NB4 (cell line): ENCODE measurements at regions not wholly inside any gene's neighbourhood (a gene's known extent, or its start where the extent isn't known, plus 50 kb on each side); places are given as distances from the start of the nearest gene placed in this dataset.
"Not testable (repeated sequence)": the region's sequence is repeated elsewhere in the genome, so short reads cannot be mapped to it uniquely, and the experiment has no call there.

Experiments
- DNase-seq: peaks from one replicate; pipeline ENCODE4 v3.0.0; 2010; ENCODE audit warnings: low read depth
- H3K4me3 ChIP-seq: one replicate; pipeline ENCODE4 v1.5.1; 2011; ENCODE audit warnings: mild to moderate bottlenecking, low read depth, low read length, moderate library complexity
- POLR2A ChIP-seq: IDR thresholded peaks from 2 replicates; pipeline ENCODE4 v1.6.1; 2011; ENCODE audit warnings: mild to moderate bottlenecking; ENCODE audit not compliant: insufficient read length; ENCODE audit errors: extremely low read depth

GRCh38 chr1:149635290-149635899, 51.7 kb downstream of the PPIAL4C start:
- DNase-seq = peak; percentile 29
- not testable (repeated sequence) for H3K4me3 ChIP-seq

GRCh38 chr1:149636286-149637122, 52.9 kb downstream of the PPIAL4C start:
- peak; percentile 92 for DNase-seq
- peak; percentile 92 for TF ChIP-seq POLR2A
- H3K4me3 ChIP-seq = peak overlapping the region; percentile 59

- not testable (repeated sequence) for H3K4me3 ChIP-seq, DNase-seq
Measured at GRCh38 chr1:149638481-149638880, 54.8 kb downstream of the PPIAL4C start.

GRCh38 chr1:149638901-149639658, 55.4 kb downstream of the PPIAL4C start:
- peak; percentile 61 for DNase-seq
- not testable (repeated sequence) for H3K4me3 ChIP-seq

- not testable (repeated sequence) for DNase-seq, H3K4me3 ChIP-seq
Measured at GRCh38 chr1:149641179-149641578, 57.5 kb downstream of the PPIAL4C start.

- DNase-seq, H3K4me3 ChIP-seq: not testable (repeated sequence)
Measured at GRCh38 chr1:149644818-149645217, 61.2 kb downstream of the PPIAL4C start.

- DNase-seq = not testable (repeated sequence)
Measured at GRCh38 chr1:149646360-149647017, 62.8 kb downstream of the PPIAL4C start.

GRCh38 chr1:149647018-149647373, 63.3 kb downstream of the PPIAL4C start:
- DNase-seq, H3K4me3 ChIP-seq: not testable (repeated sequence)

More at GRCh38 chr1:149646360-149647017, 62.8 kb downstream of the PPIAL4C start:
- H3K4me3 ChIP-seq = not testable (repeated sequence)

- not testable (repeated sequence) for H3K4me3 ChIP-seq, DNase-seq
Measured at GRCh38 chr1:149657750-149658149, 74.1 kb downstream of the PPIAL4C start.

GRCh38 chr1:149658175-149658574, 74.5 kb downstream of the PPIAL4C start:
- DNase-seq, H3K4me3 ChIP-seq: not testable (repeated sequence)

- DNase-seq, H3K4me3 ChIP-seq: not testable (repeated sequence)
Measured at GRCh38 chr1:149664624-149665023, 81.0 kb downstream of the PPIAL4C start.

GRCh38 chr1:149665033-149665432, 81.4 kb downstream of the PPIAL4C start:
- H3K4me3 ChIP-seq, DNase-seq: not testable (repeated sequence)

GRCh38 chr1:149665528-149665927, 81.9 kb downstream of the PPIAL4C start:
- H3K4me3 ChIP-seq, DNase-seq: not testable (repeated sequence)

GRCh38 chr1:149673231-149673909, 89.7 kb downstream of the PPIAL4C start:
- H3K4me3 ChIP-seq, DNase-seq: not testable (repeated sequence)

- not testable (repeated sequence) for DNase-seq, H3K4me3 ChIP-seq
Measured at GRCh38 chr1:149674921-149675320, 91.3 kb downstream of the PPIAL4C start.

GRCh38 chr1:149677359-149677758, 93.7 kb downstream of the PPIAL4C start:
- H3K4me3 ChIP-seq, DNase-seq: not testable (repeated sequence)

GRCh38 chr1:149686593-149687238, 95.8 kb upstream of the FCGR1A start:
- DNase-seq, H3K4me3 ChIP-seq: not testable (repeated sequence)

- H3K4me3 ChIP-seq, DNase-seq: not testable (repeated sequence)
Measured at GRCh38 chr1:149691399-149691798, 91.1 kb upstream of the FCGR1A start.
